ENCODE measurements at regions not wholly inside any gene's neighbourhood (a gene's known extent, or its start where the extent isn't known, plus 50 kb on each side); places are given as distances from the start of the nearest gene placed in this dataset.

- TF ChIP-seq CTCF (IDR thresholded peaks at IDR 0.05), result no peak
- no peak for TF ChIP-seq POLR2A (IDR thresholded peaks at IDR 0.05)
These were observed 425.1 kb downstream of the SETD4 start for GRCh38 chr21:35635261-35635660.
